HG03139 (cell line): ENCODE measurements at regions not wholly inside any gene's neighbourhood (a gene's known extent, or its start where the extent isn't known, plus 50 kb on each side); places are given as distances from the start of the nearest gene placed in this dataset.

Experiments
- ATAC-seq: cut with Tn5 transposase; IDR thresholded peaks from one replicate; pipeline ENCODE4 v1.9.1; 2021; ENCODE audit not compliant: unreplicated experiment

DNA sequence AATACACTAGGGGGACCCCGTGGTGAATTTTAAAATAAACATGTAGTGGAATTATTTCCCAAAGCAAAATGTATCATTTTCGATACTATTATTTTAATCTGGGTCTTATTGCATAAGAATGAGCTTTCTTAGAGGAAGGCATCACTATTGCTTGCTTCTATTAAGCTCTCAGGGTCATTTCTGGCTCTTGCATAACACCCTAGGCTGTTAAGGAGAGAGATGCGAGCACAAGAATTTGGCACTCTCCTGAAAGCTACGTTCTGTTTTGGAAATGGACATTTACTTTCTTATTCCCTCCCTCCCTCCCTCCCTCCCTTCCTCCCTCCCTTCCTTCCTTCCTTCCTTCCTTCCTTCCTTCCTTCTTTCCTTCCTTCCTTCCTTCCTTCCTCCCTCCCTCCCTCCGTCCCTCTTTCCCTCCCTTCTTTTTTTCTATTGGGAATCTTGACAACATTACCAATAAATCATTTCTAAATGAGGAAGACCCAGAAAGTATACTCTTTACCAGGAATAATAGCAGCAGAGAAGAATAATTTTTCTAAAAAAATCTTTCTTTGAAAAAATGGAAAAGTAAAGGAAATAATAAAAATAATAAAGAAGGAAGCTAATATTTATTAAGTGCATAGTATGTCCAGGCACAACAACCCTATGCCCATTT, 83.6 kb upstream of the BDNF start:
- ATAC-seq: no peak

DNA sequence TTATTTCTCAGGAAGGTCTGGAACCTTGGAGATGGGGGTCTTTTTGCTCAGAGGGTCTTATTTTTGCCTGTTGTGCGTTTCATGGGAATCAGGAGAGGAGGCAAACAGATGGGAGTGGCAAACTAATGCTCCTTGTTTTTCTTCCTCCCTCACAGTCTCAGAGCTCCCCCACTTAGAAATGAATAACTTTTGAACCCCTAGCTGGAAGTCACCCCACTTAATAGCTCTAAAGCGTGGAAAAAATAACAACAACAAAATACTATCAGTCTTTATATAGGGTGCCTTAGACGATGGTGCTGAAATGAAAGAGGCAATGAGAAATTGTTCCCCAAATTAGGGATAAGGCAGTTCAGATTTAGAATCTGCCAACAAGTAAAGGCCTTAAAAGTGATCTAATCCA, 76.8 kb upstream of the BDNF start:
- ATAC-seq: no peak

DNA sequence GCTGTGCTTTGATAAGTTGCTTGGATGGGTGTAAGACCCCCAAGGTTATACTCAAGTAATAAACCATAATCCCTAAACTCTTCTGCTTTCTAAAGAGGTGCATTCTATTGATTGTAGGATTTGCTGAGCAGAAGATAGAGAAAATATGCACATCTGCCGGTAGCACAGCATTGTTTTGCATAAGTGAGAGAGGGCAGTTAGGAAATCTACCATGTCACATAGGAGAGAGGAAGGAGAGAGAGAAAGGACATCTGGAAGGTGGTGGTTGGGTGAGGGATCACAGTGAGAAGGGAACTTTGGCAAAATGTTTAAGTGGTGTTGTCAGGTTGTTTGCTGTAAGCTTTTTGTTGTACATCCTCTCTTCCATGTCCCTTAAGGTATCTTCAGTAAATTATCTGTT, 73.6 kb upstream of the BDNF start:
- ATAC-seq: no peak

DNA sequence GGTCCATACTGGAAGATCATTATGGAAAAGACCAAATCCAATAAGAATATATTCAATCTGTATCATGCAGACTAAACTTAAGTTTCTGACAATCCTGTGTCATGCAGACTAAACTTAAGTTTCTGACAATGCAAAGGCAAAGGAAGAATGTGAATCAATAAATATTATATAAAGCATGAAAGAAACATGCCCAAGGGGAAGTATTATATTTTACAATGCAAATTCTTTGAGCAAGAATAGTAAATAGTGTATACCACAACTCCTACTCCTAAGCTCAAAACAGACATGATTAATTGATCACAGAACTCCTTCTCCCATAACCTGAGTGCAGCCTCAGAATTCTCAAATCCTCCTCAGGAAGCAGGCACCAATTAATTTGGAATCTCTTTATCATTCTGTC, 71.3 kb upstream of the BDNF start:
- no peak for ATAC-seq

DNA sequence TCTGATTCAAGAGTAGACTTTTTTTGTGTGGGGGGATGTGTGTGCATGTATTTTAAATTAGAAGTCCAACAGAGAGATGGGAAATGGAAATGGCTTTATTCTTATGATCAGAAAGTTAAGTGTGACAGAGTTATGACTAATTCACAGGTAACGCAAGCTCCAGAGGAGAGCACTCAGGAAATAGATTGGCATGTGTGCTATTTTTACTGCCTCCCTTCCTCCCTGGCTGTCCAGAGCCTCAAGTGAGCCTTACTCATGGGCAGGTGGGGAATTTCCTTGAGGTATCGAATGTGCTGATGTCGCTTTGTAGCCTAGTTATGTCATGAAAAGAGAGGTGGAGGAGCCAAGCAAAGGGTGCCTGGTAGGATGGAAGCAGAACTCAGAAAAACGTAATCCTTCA, 70.3 kb upstream of the BDNF start:
- no peak for ATAC-seq

- ATAC-seq: no peak
Observed at GRCh38 chr11:27763736-27764135, 63.5 kb upstream of the BDNF start.

DNA sequence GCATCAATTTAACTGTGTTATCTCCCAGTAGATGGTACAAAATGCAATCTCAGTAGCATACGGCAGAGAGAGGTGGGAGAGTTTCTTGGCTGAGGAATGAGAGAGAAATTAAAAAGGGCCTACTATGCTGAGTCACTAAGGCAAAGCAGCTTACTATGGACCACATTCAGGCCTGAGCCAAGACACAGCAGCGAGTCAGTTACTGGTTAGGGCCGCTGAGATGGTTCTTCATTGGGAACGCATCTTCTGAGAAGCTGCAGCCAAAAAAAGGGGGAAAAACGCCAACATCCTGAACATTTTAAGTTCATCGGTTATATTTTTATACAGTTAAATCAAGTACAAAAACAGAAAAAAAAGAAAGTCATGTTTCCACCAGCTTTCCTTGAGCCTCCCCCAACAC, 61.1 kb upstream of the BDNF start:
- no peak for ATAC-seq

GRCh38 chr11:27757953-27758352, 57.7 kb upstream of the BDNF start:
- no peak for ATAC-seq

DNA sequence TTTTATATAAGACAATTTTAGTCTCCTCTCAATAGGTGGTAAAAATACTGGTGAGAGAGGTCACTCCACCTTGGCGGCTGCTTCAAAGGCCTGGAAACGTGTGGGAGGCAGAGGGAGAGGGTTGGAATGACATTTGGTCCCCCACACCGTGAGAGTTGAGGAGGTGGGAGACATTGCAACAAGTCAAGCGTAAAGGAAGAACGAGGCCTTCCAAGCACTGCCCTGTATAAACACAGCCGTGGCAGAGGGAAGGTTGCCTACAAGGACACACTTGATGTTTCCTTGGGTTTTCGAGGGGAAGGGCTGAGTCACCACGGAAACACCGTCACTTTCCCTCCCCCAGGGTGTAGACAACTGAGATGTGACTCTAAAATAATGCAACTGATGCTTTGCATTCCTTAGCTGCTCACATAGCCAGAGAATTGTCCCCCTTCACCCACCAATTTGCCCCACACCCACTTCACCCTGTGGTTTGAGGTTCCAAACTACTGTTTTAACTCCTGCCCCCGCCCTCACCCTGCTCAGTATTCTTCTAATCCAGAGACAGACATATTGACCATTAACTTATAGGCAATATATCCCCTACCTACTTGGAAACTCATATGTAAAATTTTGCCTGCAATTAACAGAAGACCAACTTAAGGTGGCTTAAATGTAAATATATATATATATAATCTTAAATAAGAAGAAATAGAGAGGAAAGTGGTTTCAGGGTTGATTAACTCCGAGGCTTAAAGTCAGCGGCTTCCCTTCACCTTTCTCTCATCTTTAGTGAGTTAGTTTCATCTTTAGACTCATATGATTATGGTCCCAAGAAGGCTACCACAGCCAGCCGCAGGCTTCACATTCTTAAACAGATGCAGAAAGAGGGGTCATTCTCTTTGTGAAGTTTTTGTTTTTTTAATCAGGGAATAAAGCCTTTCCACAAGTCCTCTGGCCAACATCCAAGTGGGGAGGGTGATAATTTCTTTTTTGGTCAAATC, 54.1 kb upstream of the BDNF start:
- ATAC-seq: no peak
